Ascending aorta (tissue), 2 donors: ENCODE measurements at regions not wholly inside any gene's neighbourhood (a gene's known extent, or its start where the extent isn't known, plus 50 kb on each side); places are given as distances from the start of the nearest gene placed in this dataset.

Experiments
- DNase-seq, 2 donors: peaks; one replicate each; pipeline ENCODE4 v3.0.0-alpha.2; 2019; ENCODE audit warnings: low spot score in 2 of 2
- H3K27ac ChIP-seq, 2 donors: fragments of 200-600 bp; sonication (generic); one replicate each; pipeline ENCODE4 v1.5.1; 2016 to 2017; ENCODE audit warnings: mild to moderate bottlenecking in 1 of 2
- H3K27me3 ChIP-seq: fragments of 200-600 bp; sonication (generic); one replicate; pipeline ENCODE4 v1.5.1; 2017
- H3K36me3 ChIP-seq, 2 donors: fragments of 200-600 bp; sonication (generic); one replicate each; pipeline ENCODE4 v1.5.1; 2016
- H3K4me1 ChIP-seq, 2 donors: fragments of 200-600 bp; sonication (generic); one replicate each; pipeline ENCODE4 v1.5.1; 2016 to 2017; ENCODE audit warnings: mild to moderate bottlenecking in 1 of 2
- H3K4me3 ChIP-seq, 2 donors: fragments of 200-600 bp; sonication (generic); one replicate each; pipeline ENCODE4 v1.5.1; 2016 to 2017; ENCODE audit warnings: mild to moderate bottlenecking in 1 of 2
- H3K9me3 ChIP-seq, 2 donors: fragments of 200-600 bp; sonication (generic); one replicate each; pipeline ENCODE4 v1.5.1; 2016
- CTCF ChIP-seq, 3 experiments: fragments of 200-600 bp in 2 of 3; fragments of 450-650 bp in 1 of 3; sonication (generic) in 2 of 3; IDR thresholded peaks; one replicate each; pipeline ENCODE4 v1.5.1; 2016 to 2019; ENCODE audit warnings: antibody characterized with exemption in 3 of 3, mild to moderate bottlenecking in 1 of 3, moderate library complexity in 1 of 3
- intact Hi-C: fragments of 100-400 bp; cut with DNase I; formaldehyde crosslinking; loops from one replicate; pipeline ENCODE4 v1.15.1; 2023

- no peak overlapping the region for H3K27ac ChIP-seq
- intact Hi-C loops = no loop called here
- no peaks in the 10 kb centered on the region for H3K27me3 ChIP-seq
- DNase-seq = no peak
- no peak overlapping the region for H3K4me3 ChIP-seq
- TF ChIP-seq CTCF (IDR thresholded peaks at IDR 0.05) = no peak
- no peaks in the 10 kb centered on the region for H3K9me3 ChIP-seq
- no peaks in the 10 kb centered on the region for H3K4me1 ChIP-seq
- no peaks in the 10 kb centered on the region for H3K36me3 ChIP-seq
Measured at GRCh38 chr18:14928396-14928795, 180.4 kb downstream of the ANKRD30B start.

GRCh38 chr18:14930076-14930475 lies 182.1 kb downstream of the ANKRD30B start:
- Histone ChIP-seq H3K27me3 (no peaks in the 10 kb centered on the region), H3K4me3 (no peak overlapping the region), H3K36me3 (no peaks in the 10 kb centered on the region), H3K9me3 (no peaks in the 10 kb centered on the region), H3K4me1 (no peaks in the 10 kb centered on the region), H3K27ac (no peak overlapping the region)
- TF ChIP-seq CTCF (IDR thresholded peaks at IDR 0.05) = no peak
- intact Hi-C loops = no loop called here
- peak in 1 of 2 donors; percentile 24 for DNase-seq

- no peak overlapping the region for H3K27ac ChIP-seq
- intact Hi-C loops = no loop called here
- no peaks in the 10 kb centered on the region for H3K4me1 ChIP-seq
- DNase-seq = peak in 1 of 2 donors; percentile 30
- TF ChIP-seq CTCF (IDR thresholded peaks at IDR 0.05) = no peak
- no peak overlapping the region for H3K4me3 ChIP-seq
- H3K27me3 ChIP-seq = no peaks in the 10 kb centered on the region
- no peaks in the 10 kb centered on the region for H3K36me3 ChIP-seq
- no peaks in the 10 kb centered on the region for H3K9me3 ChIP-seq
Measured at GRCh38 chr18:14930576-14930975, 182.6 kb downstream of the ANKRD30B start.

DNA sequence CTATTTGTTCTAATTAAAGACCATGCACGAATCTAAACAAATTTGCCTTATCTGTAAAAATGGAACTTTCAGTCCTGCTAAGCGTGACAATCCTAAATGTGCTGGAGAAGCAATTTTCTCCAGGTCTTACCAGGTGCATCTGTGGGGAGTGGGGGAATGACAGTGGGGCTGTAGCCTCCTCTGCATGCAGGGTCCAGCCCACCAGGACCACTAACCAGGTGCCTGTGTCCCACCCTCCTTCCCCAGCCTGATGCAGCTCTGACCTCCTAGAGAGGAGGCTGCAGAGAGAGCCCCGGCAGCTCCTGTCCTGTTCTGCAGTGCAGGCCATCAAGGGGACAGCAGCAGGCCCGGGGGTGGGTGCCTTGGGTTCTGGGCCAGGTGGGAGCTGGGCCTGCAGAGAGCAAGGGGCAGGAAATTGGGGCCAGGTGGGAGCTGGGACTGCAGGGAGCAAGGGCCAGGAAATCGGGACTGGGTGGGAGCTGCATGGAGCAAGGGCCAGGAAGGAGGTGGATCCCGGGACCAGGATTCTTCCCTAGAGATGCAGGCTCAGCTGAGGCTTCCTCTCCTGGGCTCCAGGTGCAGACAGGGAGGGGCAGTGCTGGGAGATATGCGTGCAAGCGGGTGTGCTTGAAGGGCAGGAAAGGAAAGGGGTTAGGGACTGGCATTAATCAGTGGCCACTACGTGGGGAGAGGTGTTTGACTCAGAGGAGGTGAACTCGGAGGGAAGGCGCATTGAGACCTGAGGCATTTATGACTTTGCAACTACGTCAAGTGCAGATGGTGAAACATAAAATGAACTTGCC lies 185.3 kb downstream of the ANKRD30B start:
- Histone ChIP-seq H3K4me1 (no peaks in the 10 kb centered on the region), H3K4me3 (no peak overlapping the region), H3K9me3 (no peaks in the 10 kb centered on the region), H3K27me3 (no peaks in the 10 kb centered on the region), H3K27ac (no peak overlapping the region), H3K36me3 (no peaks in the 10 kb centered on the region)
- no peak for TF ChIP-seq CTCF (IDR thresholded peaks at IDR 0.05)
- DNase-seq = no peak
- intact Hi-C loops = no loop called here

DNA sequence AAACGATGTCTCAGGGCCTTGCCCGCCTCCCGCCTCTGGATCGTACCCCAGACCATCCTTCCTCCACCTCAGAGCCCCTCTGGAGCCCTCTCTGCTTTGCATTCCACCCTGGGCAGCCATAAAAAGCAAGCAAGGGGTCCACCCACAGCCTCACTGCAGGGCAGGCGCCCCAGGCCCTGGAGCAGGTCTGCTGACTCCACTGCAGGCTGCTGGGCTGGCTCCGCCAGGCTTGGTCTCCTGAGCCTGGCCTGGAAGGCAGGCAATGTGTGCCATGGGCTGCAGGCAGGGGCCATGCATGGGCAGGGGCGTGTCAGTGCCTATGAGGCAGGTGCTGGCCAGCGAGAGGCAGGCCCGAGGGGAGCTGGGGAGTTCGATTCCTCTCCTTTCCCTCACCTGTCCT lies 186.0 kb downstream of the ANKRD30B start:
- intact Hi-C loops = no loop called here
- no peaks in the 10 kb centered on the region for H3K9me3 ChIP-seq
- no peak for TF ChIP-seq CTCF (IDR thresholded peaks at IDR 0.05)
- no peaks in the 10 kb centered on the region for H3K27me3 ChIP-seq
- H3K4me1 ChIP-seq = no peaks in the 10 kb centered on the region
- no peak overlapping the region for H3K27ac ChIP-seq
- DNase-seq = no peak
- H3K36me3 ChIP-seq = no peaks in the 10 kb centered on the region
- H3K4me3 ChIP-seq = no peak overlapping the region
